HUES6 (cell line): ENCODE measurements at regions not wholly inside any gene's neighbourhood (a gene's known extent, or its start where the extent isn't known, plus 50 kb on each side); places are given as distances from the start of the nearest gene placed in this dataset.

Source experiments
- H3K27ac ChIP-seq: 2 replicates; pipeline ENCODE4 v1.7.0; 2013; ENCODE audit warnings: low read depth, mild to moderate bottlenecking, low read length, inconsistent platforms
- H3K27me3 ChIP-seq: 2 replicates; pipeline ENCODE4 v1.6.1; 2013; ENCODE audit warnings: low read length; ENCODE audit not compliant: control insufficient read depth, insufficient read depth
- H3K36me3 ChIP-seq: 2 replicates; pipeline ENCODE4 v1.6.1; 2013; ENCODE audit warnings: low read length; ENCODE audit not compliant: control insufficient read depth, insufficient read depth
- H3K4me1 ChIP-seq: 2 replicates; pipeline ENCODE4 v1.6.1; 2013; ENCODE audit warnings: low read length; ENCODE audit not compliant: control insufficient read depth, insufficient read depth
- H3K4me3 ChIP-seq: 2 replicates; pipeline ENCODE4 v1.5.1; 2013; ENCODE audit warnings: low read depth, low read length
- H3K9ac ChIP-seq: one replicate; pipeline ENCODE4 v1.6.1; 2013; ENCODE audit warnings: mild to moderate bottlenecking, low read length
- H3K9me3 ChIP-seq: 2 replicates; pipeline ENCODE4 v1.6.1; 2013; ENCODE audit warnings: low read depth, low read length; ENCODE audit not compliant: control insufficient read depth, insufficient read depth

GRCh38 chr6:145349950-145350510 is 385.3 kb downstream of the EPM2A start:
- Histone ChIP-seq H3K9ac (no peak overlapping the region), H3K36me3 (no peaks in the 10 kb centered on the region), H3K4me1 (peaks cover 5% of the 10 kb centered on the region), H3K4me3 (no peak overlapping the region), H3K27ac (no peak overlapping the region), H3K27me3 (no peaks in the 10 kb centered on the region), H3K9me3 (no peaks in the 10 kb centered on the region)

- Histone ChIP-seq H3K9ac (no peak overlapping the region), H3K4me3 (no peak overlapping the region)
Observed at GRCh38 chr6:145350928-145351327, 384.4 kb downstream of the EPM2A start.

GRCh38 chr6:145352382-145353080 is 382.8 kb downstream of the EPM2A start:
- no peaks in the 10 kb centered on the region for H3K36me3 ChIP-seq
- no peaks in the 10 kb centered on the region for H3K9me3 ChIP-seq
- no peak overlapping the region for H3K9ac ChIP-seq
- no peak overlapping the region for H3K4me3 ChIP-seq
- no peaks in the 10 kb centered on the region for H3K27me3 ChIP-seq
- no peak overlapping the region for H3K27ac ChIP-seq
- H3K4me1 ChIP-seq = peaks cover 5% of the 10 kb centered on the region

More at GRCh38 chr6:145350928-145351327, 384.4 kb downstream of the EPM2A start:
- H3K27me3 ChIP-seq = no peaks in the 10 kb centered on the region
- H3K27ac ChIP-seq = no peak overlapping the region
- H3K9me3 ChIP-seq = no peaks in the 10 kb centered on the region
- peaks cover 5% of the 10 kb centered on the region for H3K4me1 ChIP-seq
- H3K36me3 ChIP-seq = no peaks in the 10 kb centered on the region

- no peak overlapping the region for H3K4me3 ChIP-seq
- H3K9me3 ChIP-seq = no peaks in the 10 kb centered on the region
- no peak overlapping the region for H3K9ac ChIP-seq
- H3K27ac ChIP-seq = no peak overlapping the region
- H3K4me1 ChIP-seq = no peaks in the 10 kb centered on the region
- H3K36me3 ChIP-seq = no peaks in the 10 kb centered on the region
- H3K27me3 ChIP-seq = no peaks in the 10 kb centered on the region
Observed at GRCh38 chr6:145360865-145361264, 374.5 kb downstream of the EPM2A start.

GRCh38 chr6:145367149-145367548 is 368.2 kb downstream of the EPM2A start:
- no peaks in the 10 kb centered on the region for H3K36me3 ChIP-seq
- no peaks in the 10 kb centered on the region for H3K4me1 ChIP-seq
- no peaks in the 10 kb centered on the region for H3K27me3 ChIP-seq
- H3K9me3 ChIP-seq = no peaks in the 10 kb centered on the region
- H3K27ac ChIP-seq = no peak overlapping the region
- no peak overlapping the region for H3K9ac ChIP-seq
- H3K4me3 ChIP-seq = no peak overlapping the region

GRCh38 chr6:145368075-145368474 is 367.2 kb downstream of the EPM2A start:
- peaks cover 5% of the 10 kb centered on the region; the same call in 1 of the 2 replicates for H3K4me1 ChIP-seq
- no peaks in the 10 kb centered on the region for H3K9me3 ChIP-seq
- H3K9ac ChIP-seq = no peak overlapping the region
- H3K4me3 ChIP-seq = no peak overlapping the region
- H3K27ac ChIP-seq = no peak overlapping the region
- no peaks in the 10 kb centered on the region for H3K27me3 ChIP-seq
- H3K36me3 ChIP-seq = no peaks in the 10 kb centered on the region

GRCh38 chr6:145370559-145370958 is 364.8 kb downstream of the EPM2A start:
- H3K4me3 ChIP-seq = no peak overlapping the region
- H3K4me1 ChIP-seq = peaks cover 5% of the 10 kb centered on the region; the same call in 1 of the 2 replicates
- no peaks in the 10 kb centered on the region for H3K27me3 ChIP-seq
- no peaks in the 10 kb centered on the region for H3K9me3 ChIP-seq
- H3K36me3 ChIP-seq = no peaks in the 10 kb centered on the region
- H3K27ac ChIP-seq = no peak overlapping the region
- no peak overlapping the region for H3K9ac ChIP-seq

GRCh38 chr6:145372671-145373151 is 362.6 kb downstream of the EPM2A start:
- no peak overlapping the region for H3K9ac ChIP-seq
- H3K36me3 ChIP-seq = no peaks in the 10 kb centered on the region
- H3K27ac ChIP-seq = no peak overlapping the region
- no peaks in the 10 kb centered on the region for H3K27me3 ChIP-seq
- H3K4me3 ChIP-seq = no peak overlapping the region
- H3K4me1 ChIP-seq = peaks cover 5% of the 10 kb centered on the region; the same call in 1 of the 2 replicates
- H3K9me3 ChIP-seq = peaks cover 7% of the 10 kb centered on the region

- Histone ChIP-seq H3K4me1 (peaks cover 5% of the 10 kb centered on the region; the same call in 1 of the 2 replicates), H3K4me3 (no peak overlapping the region), H3K36me3 (no peaks in the 10 kb centered on the region), H3K27me3 (no peaks in the 10 kb centered on the region), H3K9ac (no peak overlapping the region), H3K9me3 (peaks cover 11% of the 10 kb centered on the region), H3K27ac (no peak overlapping the region)
Observed at GRCh38 chr6:145373826-145374225, 361.5 kb downstream of the EPM2A start.

GRCh38 chr6:145374570-145374969 is 360.8 kb downstream of the EPM2A start:
- no peak overlapping the region for H3K4me3 ChIP-seq
- H3K27ac ChIP-seq = no peak overlapping the region
- no peaks in the 10 kb centered on the region for H3K36me3 ChIP-seq
- H3K27me3 ChIP-seq = no peaks in the 10 kb centered on the region
- no peak overlapping the region for H3K9ac ChIP-seq
- peaks cover 11% of the 10 kb centered on the region for H3K9me3 ChIP-seq
- H3K4me1 ChIP-seq = peaks cover 5% of the 10 kb centered on the region; the same call in 1 of the 2 replicates

GRCh38 chr6:145375502-145375901 is 359.8 kb downstream of the EPM2A start:
- Histone ChIP-seq H3K27me3 (no peaks in the 10 kb centered on the region), H3K4me1 (peaks cover 5% of the 10 kb centered on the region; the same call in 1 of the 2 replicates), H3K4me3 (no peak overlapping the region), H3K36me3 (no peaks in the 10 kb centered on the region), H3K9me3 (peaks cover 11% of the 10 kb centered on the region), H3K27ac (no peak overlapping the region), H3K9ac (no peak overlapping the region)
